ENCODE measurements at regions not wholly inside any gene's neighbourhood (a gene's known extent, or its start where the extent isn't known, plus 50 kb on each side); places are given as distances from the start of the nearest gene placed in this dataset.

GRCh38 chr11:32253706-32254105, 162.8 kb downstream of the RCN1 start:
- TF ChIP-seq CTCF (tag by site-specific recombination; IDR thresholded peaks at IDR 0.05) (no peak), KLF16 (tag by site-specific recombination; IDR thresholded peaks at IDR 0.05) (no peak), ZNF433 (tag by site-specific recombination; IDR thresholded peaks at IDR 0.05; ENCODE audit: low read depth) (no peak), ZNF292 (tag by site-specific recombination; IDR thresholded peaks at IDR 0.05; ENCODE audit: borderline replicate concordance, low read depth) (no peak), ZNF214 (tag by site-specific recombination; IDR thresholded peaks at IDR 0.05; ENCODE audit: borderline replicate concordance) (no peak), ZNF266 (tag by site-specific recombination; IDR thresholded peaks at IDR 0.05; ENCODE audit: low read depth) (no peak), ZNF174 (tag by site-specific recombination; IDR thresholded peaks at IDR 0.05) (no peak), ZNF157 (tag by site-specific recombination; IDR thresholded peaks at IDR 0.05) (no peak), ZNF121 (tag by site-specific recombination; IDR thresholded peaks at IDR 0.05) (no peak), ZBTB1 (tag by site-specific recombination; IDR thresholded peaks at IDR 0.05) (no peak)
- TF ChIP-seq, protein P1, sequence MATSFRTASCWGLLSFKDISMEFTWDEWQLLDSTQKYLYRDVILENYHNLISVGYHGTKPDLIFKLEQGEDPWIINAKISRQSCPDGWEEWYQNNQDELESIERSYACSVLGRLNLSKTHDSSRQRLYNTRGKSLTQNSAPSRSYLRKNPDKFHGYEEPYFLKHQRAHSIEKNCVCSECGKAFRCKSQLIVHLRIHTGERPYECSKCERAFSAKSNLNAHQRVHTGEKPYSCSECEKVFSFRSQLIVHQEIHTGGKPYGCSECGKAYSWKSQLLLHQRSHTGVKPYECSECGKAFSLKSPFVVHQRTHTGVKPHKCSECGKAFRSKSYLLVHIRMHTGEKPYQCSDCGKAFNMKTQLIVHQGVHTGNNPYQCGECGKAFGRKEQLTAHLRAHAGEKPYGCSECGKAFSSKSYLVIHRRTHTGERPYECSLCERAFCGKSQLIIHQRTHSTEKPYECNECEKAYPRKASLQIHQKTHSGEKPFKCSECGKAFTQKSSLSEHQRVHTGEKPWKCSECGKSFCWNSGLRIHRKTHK (tag by site-specific recombination; IDR thresholded peaks at IDR 0.05): no peak
- TF ChIP-seq, protein P2, sequence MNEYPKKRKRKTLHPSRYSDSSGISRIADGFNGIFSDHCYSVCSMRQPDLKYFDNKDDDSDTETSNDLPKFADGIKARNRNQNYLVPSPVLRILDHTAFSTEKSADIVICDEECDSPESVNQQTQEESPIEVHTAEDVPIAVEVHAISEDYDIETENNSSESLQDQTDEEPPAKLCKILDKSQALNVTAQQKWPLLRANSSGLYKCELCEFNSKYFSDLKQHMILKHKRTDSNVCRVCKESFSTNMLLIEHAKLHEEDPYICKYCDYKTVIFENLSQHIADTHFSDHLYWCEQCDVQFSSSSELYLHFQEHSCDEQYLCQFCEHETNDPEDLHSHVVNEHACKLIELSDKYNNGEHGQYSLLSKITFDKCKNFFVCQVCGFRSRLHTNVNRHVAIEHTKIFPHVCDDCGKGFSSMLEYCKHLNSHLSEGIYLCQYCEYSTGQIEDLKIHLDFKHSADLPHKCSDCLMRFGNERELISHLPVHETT (tag by site-specific recombination; IDR thresholded peaks at IDR 0.05): no peak

Measured in HEK293 (cell line).